Sigmoid colon (tissue), 6 donors: ENCODE measurements at regions not wholly inside any gene's neighbourhood (a gene's known extent, or its start where the extent isn't known, plus 50 kb on each side); places are given as distances from the start of the nearest gene placed in this dataset.

Experiments
- DNase-seq: peaks from one replicate; pipeline ENCODE4 v3.0.0-alpha.2; 2019
- H3K27ac ChIP-seq, 4 donors: fragments of 200-600 bp; sonication (generic); one replicate each; pipeline ENCODE4 v1.5.1; 2016 to 2019; ENCODE audit warnings: mild to moderate bottlenecking in 1 of 4
- H3K27me3 ChIP-seq, 3 donors: fragments of 200-600 bp; sonication (generic); one replicate each; pipeline ENCODE4 v1.5.1; 2019; ENCODE audit warnings: mild to moderate bottlenecking in 1 of 3
- H3K36me3 ChIP-seq, 4 donors: fragments of 200-600 bp; sonication (generic); one replicate each; pipeline ENCODE4 v1.5.1; 2016 to 2019
- H3K4me1 ChIP-seq, 4 donors: fragments of 200-600 bp; sonication (generic); one replicate each; pipeline ENCODE4 v1.5.1; 2017 to 2019
- H3K4me3 ChIP-seq, 4 donors: fragments of 200-600 bp; sonication (generic); one replicate each; pipeline ENCODE4 v1.5.1; 2017 to 2019; ENCODE audit warnings: mild to moderate bottlenecking in 2 of 4, moderate library complexity in 1 of 4
- H3K9me3 ChIP-seq, 4 donors: fragments of 200-600 bp in 3 of 4; sonication (generic) in 3 of 4; one replicate each; pipeline versions ENCODE4 v1.5.1 to v1.6.1; 2013 to 2019
- EP300 ChIP-seq, 4 donors: sonication (generic); formaldehyde crosslinking; IDR thresholded peaks; one replicate each; pipeline ENCODE4 v1.6.1; 2017; ENCODE audit warnings: antibody characterized with exemption in 4 of 4
- POLR2A ChIP-seq, 2 donors: fragments of 450-650 bp; IDR thresholded peaks; one replicate each; pipeline ENCODE4 v1.6.1; 2016; ENCODE audit warnings: antibody characterized with exemption in 2 of 2, mild to moderate bottlenecking in 2 of 2, moderate library complexity in 2 of 2
- POLR2AphosphoS5 ChIP-seq, 4 donors: sonication (generic); formaldehyde crosslinking; IDR thresholded peaks; one replicate each; pipeline ENCODE4 v1.6.1; 2017; ENCODE audit warnings: antibody characterized with exemption in 4 of 4
- WGBS, 2 donors: extraction: QIAGEN DNeasy Blood & Tissue Kit; methylation state at CpG; one replicate each; pipeline ENCODE4 v1.1.7; 2013; 5-methylcytosine and 5-hydroxymethylcytosine counted together
- intact Hi-C: fragments of 100-400 bp; cut with DNase I; formaldehyde crosslinking; loops from one replicate; pipeline ENCODE4 v1.15.1; 2023
- TF ChIP-seq, protein P1 (sequence below), 4 experiments: fragments of 450-650 bp in 3 of 4; fragments of 200-600 bp in 1 of 4; IDR thresholded peaks; one replicate each; pipeline ENCODE4 v1.5.1; 2016 to 2019; ENCODE audit warnings: antibody characterized with exemption in 4 of 4, mild to moderate bottlenecking in 3 of 4, moderate library complexity in 2 of 4
- donor health status: healthy with polysubstance abuse.
- donor health status: healthy.

DNA sequence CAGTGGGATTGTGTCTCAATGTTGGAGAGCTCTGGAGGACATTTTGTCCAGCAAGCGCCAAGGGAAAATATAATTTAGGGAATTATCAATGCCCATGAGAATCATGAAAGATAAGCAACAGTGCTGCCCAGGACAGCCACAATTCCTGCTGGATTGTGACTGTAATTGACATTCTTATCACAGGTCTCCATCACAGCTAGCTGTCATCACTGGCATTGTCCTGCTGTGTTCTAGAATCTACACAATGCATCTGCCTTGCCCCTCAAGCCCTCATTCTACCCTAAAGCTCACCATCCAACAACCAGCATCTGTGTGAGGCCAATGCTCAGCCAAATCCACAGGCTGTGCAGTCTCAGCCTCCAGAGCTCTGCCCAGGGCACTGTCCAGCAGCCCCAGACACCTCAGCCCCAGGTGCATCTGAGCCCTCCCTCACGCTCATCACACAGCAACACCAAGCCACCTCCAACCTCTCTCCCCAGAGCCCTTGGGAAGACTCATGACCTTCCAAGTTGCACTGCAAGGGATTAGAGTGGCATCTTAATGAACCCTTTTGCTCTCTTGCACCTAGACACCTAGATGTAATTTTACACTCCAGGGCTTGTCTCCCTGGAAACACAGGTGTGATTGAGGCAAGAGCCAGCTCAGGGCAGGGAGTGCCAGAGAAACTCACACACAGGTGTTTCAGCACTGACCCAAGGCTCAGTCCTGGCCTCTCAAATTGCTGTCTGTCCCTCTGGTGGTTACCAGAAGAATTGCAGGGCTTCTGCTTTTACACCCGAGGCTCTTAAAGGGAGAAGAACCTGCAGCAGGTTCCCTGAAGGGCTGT, 85.2 kb upstream of the PHACTR3 start:
- Histone ChIP-seq H3K4me1 (no peaks in the 10 kb centered on the region), H3K27ac (no peak overlapping the region), H3K27me3 (peaks cover 6 to 69% (median 21%) of the 10 kb centered on the region in 3 donors), H3K36me3 (no peaks in the 10 kb centered on the region), H3K4me3 (no peak overlapping the region), H3K9me3 (no peaks in the 10 kb centered on the region)
- WGBS, 2 donors, result 53 to 55% methylated on average over 3 of the region's 3 CpGs
- DNase-seq, result no peak
- no peak for TF ChIP-seq POLR2A (IDR thresholded peaks at IDR 0.05)
- TF ChIP-seq, protein P1, sequence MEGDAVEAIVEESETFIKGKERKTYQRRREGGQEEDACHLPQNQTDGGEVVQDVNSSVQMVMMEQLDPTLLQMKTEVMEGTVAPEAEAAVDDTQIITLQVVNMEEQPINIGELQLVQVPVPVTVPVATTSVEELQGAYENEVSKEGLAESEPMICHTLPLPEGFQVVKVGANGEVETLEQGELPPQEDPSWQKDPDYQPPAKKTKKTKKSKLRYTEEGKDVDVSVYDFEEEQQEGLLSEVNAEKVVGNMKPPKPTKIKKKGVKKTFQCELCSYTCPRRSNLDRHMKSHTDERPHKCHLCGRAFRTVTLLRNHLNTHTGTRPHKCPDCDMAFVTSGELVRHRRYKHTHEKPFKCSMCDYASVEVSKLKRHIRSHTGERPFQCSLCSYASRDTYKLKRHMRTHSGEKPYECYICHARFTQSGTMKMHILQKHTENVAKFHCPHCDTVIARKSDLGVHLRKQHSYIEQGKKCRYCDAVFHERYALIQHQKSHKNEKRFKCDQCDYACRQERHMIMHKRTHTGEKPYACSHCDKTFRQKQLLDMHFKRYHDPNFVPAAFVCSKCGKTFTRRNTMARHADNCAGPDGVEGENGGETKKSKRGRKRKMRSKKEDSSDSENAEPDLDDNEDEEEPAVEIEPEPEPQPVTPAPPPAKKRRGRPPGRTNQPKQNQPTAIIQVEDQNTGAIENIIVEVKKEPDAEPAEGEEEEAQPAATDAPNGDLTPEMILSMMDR (IDR thresholded peaks at IDR 0.05), result peak in 3 of 4 experiments; percentile 25 to 84 (median 77)
- intact Hi-C loops, result no loop called here

DNA sequence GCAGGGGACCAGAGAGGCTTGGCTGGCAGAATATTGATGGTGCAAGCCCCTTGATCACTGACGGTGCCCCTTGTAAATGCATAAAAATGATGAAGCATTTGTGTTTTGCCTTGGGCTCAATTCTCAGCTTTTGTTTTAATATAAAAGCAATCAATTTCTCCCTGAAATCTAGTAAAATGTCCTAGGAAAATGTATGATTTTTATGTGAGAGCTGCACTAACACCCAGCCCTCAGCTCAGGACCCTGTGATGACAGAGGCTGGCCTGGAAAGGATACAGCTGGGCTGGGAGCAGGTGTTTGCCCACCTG, 84.7 kb upstream of the PHACTR3 start:
- WGBS, 2 donors, result 4 to 5% methylated on average over 1 of the region's 1 CpG
- H3K27ac ChIP-seq, result no peak overlapping the region
- no peaks in the 10 kb centered on the region for H3K4me1 ChIP-seq
- H3K36me3 ChIP-seq, result no peaks in the 10 kb centered on the region
- no peak for DNase-seq
- no peak for TF ChIP-seq POLR2A (IDR thresholded peaks at IDR 0.05)
- TF ChIP-seq, protein P1 (IDR thresholded peaks at IDR 0.05), result peak in 1 of 4 experiments; percentile 21
- intact Hi-C loops, result no loop called here
- peaks cover 2 to 66% (median 15%) of the 10 kb centered on the region in 3 donors for H3K27me3 ChIP-seq
- H3K4me3 ChIP-seq, result no peak overlapping the region
- no peaks in the 10 kb centered on the region for H3K9me3 ChIP-seq

DNA sequence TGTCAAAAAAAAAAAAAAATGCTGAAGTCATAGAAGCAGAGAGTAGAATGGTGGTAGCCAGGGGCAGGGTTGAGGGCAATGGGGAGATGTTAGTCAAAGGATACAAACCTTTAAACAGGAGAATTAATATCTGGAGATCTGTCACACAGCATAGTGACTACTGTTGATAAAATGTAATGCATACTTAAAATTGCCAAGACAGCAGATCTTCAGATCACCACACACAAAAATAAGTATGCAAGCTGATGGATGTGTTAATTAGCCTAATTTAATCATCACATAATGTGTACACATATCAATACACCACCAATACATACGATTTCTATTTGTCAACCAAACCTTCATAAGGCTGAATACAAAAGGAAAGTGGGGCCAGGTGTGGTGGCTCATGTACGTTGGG, 83.5 kb upstream of the PHACTR3 start:
- H3K27me3 ChIP-seq, result peaks cover 0 to 58% (median 9%) of the 10 kb centered on the region in 3 donors

DNA sequence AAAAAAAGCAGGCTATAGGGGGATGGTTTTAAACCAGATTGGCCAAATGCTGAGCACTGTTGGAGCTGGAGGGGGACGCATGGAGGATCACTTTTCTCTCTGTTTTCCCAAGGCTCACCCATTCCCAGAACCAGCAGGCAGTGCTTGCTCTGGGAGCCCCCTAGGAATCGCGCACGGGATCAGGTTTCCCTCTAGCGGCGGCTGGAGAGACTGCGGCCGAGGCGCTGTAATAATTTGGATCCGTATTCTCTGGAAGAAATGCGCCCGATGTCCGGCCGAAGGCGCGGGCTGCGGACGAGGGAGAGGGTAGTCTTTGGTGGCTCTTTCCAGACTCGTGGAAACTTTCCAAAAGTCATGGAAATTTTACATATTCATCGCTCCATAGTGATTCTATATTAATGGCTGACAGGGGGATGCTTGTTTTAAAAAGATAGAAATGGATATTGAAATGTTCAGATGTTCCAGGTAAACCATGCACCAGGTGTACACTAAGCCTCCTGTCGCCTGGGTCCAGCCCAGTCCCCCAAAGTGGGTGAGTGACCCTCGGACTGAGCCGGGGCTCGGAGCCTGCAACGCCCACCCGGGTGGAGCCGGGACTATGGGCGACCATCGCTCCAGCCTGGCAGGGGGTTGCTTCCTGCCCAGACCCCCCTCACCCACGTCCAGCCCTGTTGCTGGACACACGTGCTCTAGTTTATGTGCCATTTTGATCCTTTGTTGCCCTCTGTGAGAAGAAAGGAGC, 78.7 kb upstream of the PHACTR3 start:
- no peak overlapping the region for H3K4me3 ChIP-seq
- no peak for DNase-seq

More for the DNA sequence above, 83.5 kb upstream of the PHACTR3 start:
- Histone ChIP-seq H3K27ac (no peak overlapping the region), H3K4me1 (peaks cover 0 to 4% (median 0%) of the 10 kb centered on the region in 4 donors), H3K4me3 (no peak overlapping the region), H3K36me3 (no peaks in the 10 kb centered on the region), H3K9me3 (no peaks in the 10 kb centered on the region)
- TF ChIP-seq POLR2A (IDR thresholded peaks at IDR 0.05), result no peak
- no peak for TF ChIP-seq EP300 (IDR thresholded peaks at IDR 0.05)
- TF ChIP-seq POLR2AphosphoS5 (IDR thresholded peaks at IDR 0.05), result no peak
- TF ChIP-seq, protein P1 (IDR thresholded peaks at IDR 0.05), result no peak
- intact Hi-C loops, result no loop called here
- no peak for DNase-seq
- 61 to 79% methylated on average over 2 of the region's 2 CpGs for WGBS, 2 donors

More for the DNA sequence above, 78.7 kb upstream of the PHACTR3 start:
- H3K4me1 ChIP-seq, result peaks cover 0 to 7% (median 0%) of the 10 kb centered on the region in 4 donors
- WGBS, 2 donors, result 13 to 18% methylated on average over 31 of the region's 31 CpGs
- H3K27me3 ChIP-seq, result peaks cover 7 to 72% (median 25%) of the 10 kb centered on the region in 3 donors
- H3K36me3 ChIP-seq, result no peaks in the 10 kb centered on the region
- intact Hi-C loops, result no loop called here
- H3K27ac ChIP-seq, result no peak overlapping the region
- no peak for TF ChIP-seq EP300 (IDR thresholded peaks at IDR 0.05)
- TF ChIP-seq, protein P1 (IDR thresholded peaks at IDR 0.05), result peak in 3 of 4 experiments; percentile 56 to 75 (median 62)
- no peaks in the 10 kb centered on the region for H3K9me3 ChIP-seq
